Keratinocyte (primary cell): ENCODE measurements at regions not wholly inside any gene's neighbourhood (a gene's known extent, or its start where the extent isn't known, plus 50 kb on each side); places are given as distances from the start of the nearest gene placed in this dataset.

Experiments used
- DNase-seq: peaks from one replicate; pipeline ENCODE4 v3.0.0-alpha.2; 2011; ENCODE audit warnings: low read depth, missing footprints, low spot score
- FAIRE-seq: peaks from 2 replicates; lab custom pipeline; 2011; peaks lifted over from hg19 to GRCh38; lab: Jason Lieb, UNC
- H2AFZ ChIP-seq: 2 replicates; pipeline ENCODE4 v1.6.0; 2012; ENCODE audit warnings: low read length, control low read depth, inconsistent platforms; ENCODE audit not compliant: control insufficient read depth
- H3K27ac ChIP-seq: 2 replicates; pipeline ENCODE4 v1.5.1; 2011; ENCODE audit warnings: low read length; ENCODE audit not compliant: control insufficient read depth, insufficient read depth
- H3K27me3 ChIP-seq: 3 replicates; pipeline ENCODE4 v1.6.0; 2011; ENCODE audit warnings: low read length; ENCODE audit not compliant: control insufficient read depth, insufficient read depth; ENCODE audit errors: extremely low read depth
- H3K36me3 ChIP-seq, 2 experiments: 2 replicates in 1 of 2; 3 replicates in 1 of 2; pipeline ENCODE4 v1.5.1; 2011; ENCODE audit warnings: low read length in 2 of 2, mild to moderate bottlenecking in 1 of 2; ENCODE audit not compliant: control insufficient read depth in 2 of 2, insufficient read depth in 2 of 2; ENCODE audit errors: extremely low read depth in 1 of 2
- H3K4me1 ChIP-seq: 3 replicates; pipeline ENCODE4 v1.5.1; 2011; ENCODE audit warnings: low read length; ENCODE audit not compliant: control insufficient read depth, insufficient read depth; ENCODE audit errors: extremely low read depth
- H3K4me2 ChIP-seq: 3 replicates; pipeline ENCODE4 v1.6.0; 2011; ENCODE audit warnings: low read depth, low read length; ENCODE audit not compliant: control insufficient read depth, insufficient read depth; ENCODE audit errors: extremely low read depth
- H3K4me3 ChIP-seq, 3 experiments: fragments of 200-600 bp in 1 of 3; sonication (generic) in 1 of 3; 2 replicates in 2 of 3; 3 replicates in 1 of 3; pipeline ENCODE4 v1.5.1; 2011 to 2016; ENCODE audit warnings: low read length in 3 of 3, mild to moderate bottlenecking in 3 of 3, control low read depth in 2 of 3, inconsistent platforms in 1 of 3, low read depth in 1 of 3, mixed read lengths in 1 of 3, mixed run types in 1 of 3, moderate library complexity in 1 of 3; ENCODE audit not compliant: control insufficient read depth in 2 of 3, insufficient read depth in 2 of 3; ENCODE audit errors: extremely low read depth in 1 of 3
- H3K79me2 ChIP-seq: 2 replicates; pipeline ENCODE4 v1.6.0; 2012; ENCODE audit warnings: low read length; ENCODE audit not compliant: control insufficient read depth, insufficient read depth
- H3K9ac ChIP-seq: 3 replicates; pipeline ENCODE4 v1.6.0; 2011; ENCODE audit warnings: low read length; ENCODE audit not compliant: control insufficient read depth, insufficient read depth; ENCODE audit errors: extremely low read depth
- H3K9me1 ChIP-seq: 3 replicates; pipeline ENCODE4 v1.6.0; 2011; ENCODE audit warnings: low read length; ENCODE audit not compliant: control insufficient read depth, insufficient read depth; ENCODE audit errors: extremely low read depth
- H3K9me3 ChIP-seq: 2 replicates; pipeline ENCODE4 v1.5.1; 2012; ENCODE audit warnings: low read depth, low read length; ENCODE audit not compliant: control insufficient read depth
- H4K20me1 ChIP-seq: 3 replicates; pipeline ENCODE4 v1.6.0; 2011; ENCODE audit warnings: low read length; ENCODE audit not compliant: control insufficient read depth, insufficient read depth; ENCODE audit errors: extremely low read depth
- CTCF ChIP-seq, 3 experiments: IDR thresholded peaks in 1 of 3; conservative IDR thresholded peaks in 1 of 3; optimal IDR thresholded peaks in 1 of 3; 2 replicates in 2 of 3; 3 replicates in 1 of 3; pipeline versions ENCODE3 to v1.5.1; 2011; ENCODE audit warnings: low read length in 3 of 3, mild to moderate bottlenecking in 3 of 3, moderate library complexity in 2 of 3, control low read depth in 1 of 3, inconsistent platforms in 1 of 3; ENCODE audit not compliant: insufficient read depth in 2 of 3; ENCODE audit errors: extremely low read depth in 1 of 3
- EZH2 ChIP-seq: IDR thresholded peaks from one replicate; pipeline ENCODE4 v1.6.1; 2012; ENCODE audit warnings: inconsistent platforms, mild to moderate bottlenecking, low read length, moderate library complexity
- dilution Hi-C: fragments of 300-500 bp; cut with MboI; formaldehyde crosslinking; loops from one replicate; pipeline ENCODE4 v1.7.0; 2020; ENCODE audit warnings: low sequenced_read_pairs; ENCODE audit not compliant: extremely low pct_ligation_motif_present

- no peaks in the 10 kb centered on the region for H3K9me3 ChIP-seq
- no peaks in the 10 kb centered on the region for H4K20me1 ChIP-seq
- no peak overlapping the region for H3K27ac ChIP-seq
- dilution Hi-C loops, result no loop called here
- no peaks in the 10 kb centered on the region for H3K36me3 ChIP-seq
- H3K79me2 ChIP-seq, result no peaks in the 10 kb centered on the region
- H3K4me2 ChIP-seq, result no peak overlapping the region
- TF ChIP-seq CTCF (optimal IDR thresholded peaks at IDR 0.05 in 1 of 3, IDR thresholded peaks at IDR 0.05 in 1 of 3, conservative IDR thresholded peaks at IDR 0.05 in 1 of 3; ENCODE audit: extremely low read depth in 1 of 3, insufficient read depth in 2 of 3, low read length in 3 of 3) (no peak), EZH2 (no peak)
- DNase-seq (no peak), FAIRE-seq (no peak)
- H2AFZ ChIP-seq, result no peak overlapping the region
- no peaks in the 10 kb centered on the region for H3K27me3 ChIP-seq
- no peak overlapping the region for H3K4me3 ChIP-seq
- H3K9ac ChIP-seq, result no peak overlapping the region
- no peaks in the 10 kb centered on the region for H3K9me1 ChIP-seq
- no peaks in the 10 kb centered on the region for H3K4me1 ChIP-seq
Observed at GRCh38 chr2:180607514-180608049, 372.8 kb upstream of the UBE2E3 start.

- Histone ChIP-seq H3K9ac (no peak overlapping the region), H3K4me3 (no peak overlapping the region), H3K9me3 (no peaks in the 10 kb centered on the region), H3K4me2 (no peak overlapping the region), H3K27me3 (no peaks in the 10 kb centered on the region), H3K9me1 (no peaks in the 10 kb centered on the region), H3K79me2 (no peaks in the 10 kb centered on the region), H4K20me1 (no peaks in the 10 kb centered on the region), H3K4me1 (no peaks in the 10 kb centered on the region), H3K36me3 (no peaks in the 10 kb centered on the region), H2AFZ (no peak overlapping the region), H3K27ac (no peak overlapping the region)
- DNase-seq, result no peak
- FAIRE-seq, result peak; percentile 70
- TF ChIP-seq EZH2 (no peak), CTCF (optimal IDR thresholded peaks at IDR 0.05 in 1 of 3, IDR thresholded peaks at IDR 0.05 in 1 of 3, conservative IDR thresholded peaks at IDR 0.05 in 1 of 3; ENCODE audit: extremely low read depth in 1 of 3, insufficient read depth in 2 of 3, low read length in 3 of 3) (peak in 2 of 3 experiments; percentile 52 to 59)
- dilution Hi-C loops, result no loop called here
Observed at GRCh38 chr2:180604077-180604476, 376.3 kb upstream of the UBE2E3 start.
